GM12875 (cell line): ENCODE measurements at regions not wholly inside any gene's neighbourhood (a gene's known extent, or its start where the extent isn't known, plus 50 kb on each side); places are given as distances from the start of the nearest gene placed in this dataset.
"Not testable (repeated sequence)": the region's sequence is repeated elsewhere in the genome, so short reads cannot be mapped to it uniquely, and the experiment has no call there.

Experiments
- H3K4me3 ChIP-seq: one replicate; pipeline ENCODE4 v1.5.1; 2011; ENCODE audit warnings: low read depth, low read length, control low read depth
- TF ChIP-seq, protein P1 (sequence below): IDR thresholded peaks from 2 replicates; pipeline ENCODE4 v1.5.1; 2011; ENCODE audit warnings: low read depth, mild to moderate bottlenecking, control low read depth, inconsistent platforms, low read length, moderate library complexity, borderline replicate concordance; ENCODE audit not compliant: insufficient read depth

DNA sequence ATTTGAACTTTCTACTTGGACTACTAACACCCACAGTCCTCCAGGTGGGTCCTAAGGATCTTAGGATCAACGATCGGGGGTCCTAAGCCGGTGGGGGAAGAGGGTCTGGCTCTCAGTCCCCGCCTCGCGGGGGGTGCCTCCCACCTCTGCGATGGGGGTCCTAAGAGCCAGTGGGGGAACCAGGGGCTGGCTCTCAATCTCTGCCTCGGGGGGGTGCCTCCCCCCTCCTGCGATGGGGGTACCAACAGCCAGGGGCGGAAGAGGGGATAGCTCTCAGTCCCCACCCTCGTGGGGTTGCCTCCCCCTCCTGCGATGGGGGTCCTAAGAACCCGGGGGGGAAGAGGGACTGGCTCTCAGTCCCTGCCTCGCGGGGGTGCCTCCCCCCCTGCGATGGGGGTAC, 165.3 kb downstream of the ATP6V0E2 start:
- not testable (repeated sequence) for H3K4me3 ChIP-seq

GRCh38 chr7:150042281-150042680, 168.5 kb downstream of the ATP6V0E2 start:
- H3K4me3 ChIP-seq = not testable (repeated sequence)

DNA sequence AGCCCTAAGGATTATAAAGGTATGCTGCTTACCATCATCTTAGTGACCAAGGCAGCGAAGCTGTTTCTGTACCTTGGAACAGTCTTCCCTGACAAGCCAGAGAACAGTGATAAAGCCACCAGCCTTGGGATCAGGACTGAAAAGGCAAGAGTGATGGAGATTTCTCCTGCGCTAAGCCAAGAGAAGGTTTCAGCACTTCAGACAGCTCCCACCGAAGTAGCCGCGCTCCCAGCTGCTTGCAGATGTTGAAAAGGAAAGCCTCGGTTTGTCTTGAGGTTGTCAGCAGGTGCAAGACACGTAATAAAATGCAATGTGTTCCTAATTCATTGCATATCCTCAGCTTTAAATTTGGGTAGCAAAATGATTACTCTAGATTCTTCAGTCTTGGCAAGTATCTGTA, 171.0 kb downstream of the ATP6V0E2 start:
- H3K4me3 ChIP-seq = not testable (repeated sequence)

GRCh38 chr7:150045596-150045995, 171.8 kb downstream of the ATP6V0E2 start:
- H3K4me3 ChIP-seq = not testable (repeated sequence)

DNA sequence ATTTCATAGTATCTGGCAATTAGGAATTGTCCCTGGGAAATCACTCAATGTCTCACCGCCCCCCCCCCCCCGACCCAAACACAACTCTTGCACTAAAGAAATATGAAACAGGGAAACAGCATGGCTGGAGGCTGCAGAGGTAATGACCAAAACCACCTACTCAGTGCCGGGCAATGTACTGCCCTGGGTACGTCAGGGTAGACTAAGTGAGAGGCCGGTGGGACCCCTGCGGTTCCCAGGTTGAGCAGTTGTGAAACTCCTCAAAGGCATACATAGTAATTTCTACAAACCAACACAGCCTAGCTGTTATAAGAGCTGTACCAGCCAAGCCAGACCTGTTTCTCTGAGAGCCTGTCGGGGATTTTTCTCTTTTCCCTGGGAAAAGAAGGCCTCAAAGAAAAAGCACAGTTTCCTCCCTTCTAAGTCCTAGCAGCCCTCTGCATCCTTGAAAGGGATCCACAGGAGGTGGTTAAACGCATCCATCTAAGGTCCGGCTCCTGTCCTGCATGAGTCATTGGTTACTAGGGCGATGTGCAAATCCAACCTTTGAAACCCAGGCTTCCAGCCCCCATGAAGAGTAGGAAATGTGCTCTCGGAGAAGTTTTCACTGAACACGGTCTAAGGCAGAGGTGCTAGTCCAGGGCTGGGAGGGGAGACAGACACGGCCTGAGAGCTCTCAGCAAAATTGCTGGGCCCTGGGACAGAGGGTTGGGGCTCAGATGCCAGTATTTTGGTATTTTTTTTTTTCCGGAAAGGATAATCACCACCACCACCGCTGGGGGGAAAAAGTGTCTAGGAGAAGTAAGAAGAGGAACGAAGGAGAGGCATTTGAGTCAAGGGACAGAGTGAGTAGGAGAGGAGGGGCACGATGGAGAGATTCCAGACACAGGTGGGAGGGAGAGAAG, 172.8 kb downstream of the ATP6V0E2 start:
- H3K4me3 ChIP-seq = not testable (repeated sequence)

- not testable (repeated sequence) for H3K4me3 ChIP-seq
Measured at GRCh38 chr7:150047329-150047728, 173.6 kb downstream of the ATP6V0E2 start.

DNA sequence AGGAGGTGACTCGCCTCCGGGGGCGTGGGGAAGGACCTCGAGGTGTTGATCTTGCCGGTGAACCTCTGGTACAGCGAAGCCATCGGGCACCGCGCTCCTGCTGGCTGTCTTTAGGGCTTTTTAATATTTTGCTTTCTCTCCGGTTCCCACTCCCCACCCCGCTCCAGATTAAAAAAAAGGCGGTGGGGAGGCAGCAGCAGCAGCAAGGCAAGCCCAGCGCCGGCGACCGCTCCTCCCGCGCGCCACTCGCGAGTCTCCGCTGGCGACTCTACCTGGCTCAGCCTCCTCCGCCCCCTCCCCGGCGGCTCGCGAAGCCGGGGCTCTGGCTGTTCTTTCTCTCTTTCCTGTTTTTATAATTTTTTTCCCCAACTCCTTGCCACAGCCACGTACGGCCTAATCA, 174.0 kb downstream of the ATP6V0E2 start:
- H3K4me3 ChIP-seq = not testable (repeated sequence)

DNA sequence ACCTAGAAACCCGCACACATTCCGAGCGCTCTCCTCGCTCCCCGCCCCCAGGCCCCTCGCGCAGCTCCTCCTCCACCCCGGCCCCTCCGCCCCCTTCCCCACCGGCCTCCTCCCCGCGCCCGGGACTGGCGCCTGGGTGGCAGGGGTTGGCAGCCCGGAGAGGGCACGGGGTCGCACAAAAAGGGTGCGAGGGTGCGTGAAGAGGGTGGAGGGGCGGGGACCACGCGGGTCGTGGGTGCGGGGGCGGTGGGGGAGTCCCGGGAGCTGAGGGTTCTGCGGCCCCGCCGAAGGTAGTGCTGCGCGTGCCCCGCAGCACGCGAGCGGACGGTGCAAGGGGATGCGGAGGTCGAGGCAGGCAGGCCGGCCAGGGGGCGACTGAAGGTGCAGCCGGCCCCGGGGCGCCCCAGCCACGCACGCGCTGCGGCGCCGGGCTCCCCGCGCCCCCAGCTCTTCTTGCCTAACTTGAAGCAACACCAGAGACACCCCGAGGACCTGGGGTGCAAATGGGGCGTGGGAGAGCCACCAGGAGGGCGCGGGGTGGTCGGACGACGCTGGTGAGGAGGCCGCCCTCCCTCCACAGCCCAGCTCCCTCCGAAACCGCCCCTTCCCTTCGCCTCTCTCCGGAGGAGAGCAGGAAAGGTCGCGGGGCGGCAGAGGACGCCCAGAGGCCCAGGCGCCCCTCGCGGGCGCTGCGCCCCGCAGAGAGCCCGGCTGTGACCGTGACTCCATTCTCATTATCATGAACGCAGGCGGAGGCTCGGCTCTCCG, 174.7 kb downstream of the ATP6V0E2 start:
- H3K4me3 ChIP-seq = not testable (repeated sequence)

- H3K4me3 ChIP-seq = not testable (repeated sequence)
Measured at GRCh38 chr7:150049012-150049655, 175.4 kb downstream of the ATP6V0E2 start.

- not testable (repeated sequence) for H3K4me3 ChIP-seq
Measured at GRCh38 chr7:150053396-150053795, 179.6 kb downstream of the ATP6V0E2 start.

- not testable (repeated sequence) for H3K4me3 ChIP-seq
Measured at GRCh38 chr7:150054242-150054641, 180.5 kb downstream of the ATP6V0E2 start.

DNA sequence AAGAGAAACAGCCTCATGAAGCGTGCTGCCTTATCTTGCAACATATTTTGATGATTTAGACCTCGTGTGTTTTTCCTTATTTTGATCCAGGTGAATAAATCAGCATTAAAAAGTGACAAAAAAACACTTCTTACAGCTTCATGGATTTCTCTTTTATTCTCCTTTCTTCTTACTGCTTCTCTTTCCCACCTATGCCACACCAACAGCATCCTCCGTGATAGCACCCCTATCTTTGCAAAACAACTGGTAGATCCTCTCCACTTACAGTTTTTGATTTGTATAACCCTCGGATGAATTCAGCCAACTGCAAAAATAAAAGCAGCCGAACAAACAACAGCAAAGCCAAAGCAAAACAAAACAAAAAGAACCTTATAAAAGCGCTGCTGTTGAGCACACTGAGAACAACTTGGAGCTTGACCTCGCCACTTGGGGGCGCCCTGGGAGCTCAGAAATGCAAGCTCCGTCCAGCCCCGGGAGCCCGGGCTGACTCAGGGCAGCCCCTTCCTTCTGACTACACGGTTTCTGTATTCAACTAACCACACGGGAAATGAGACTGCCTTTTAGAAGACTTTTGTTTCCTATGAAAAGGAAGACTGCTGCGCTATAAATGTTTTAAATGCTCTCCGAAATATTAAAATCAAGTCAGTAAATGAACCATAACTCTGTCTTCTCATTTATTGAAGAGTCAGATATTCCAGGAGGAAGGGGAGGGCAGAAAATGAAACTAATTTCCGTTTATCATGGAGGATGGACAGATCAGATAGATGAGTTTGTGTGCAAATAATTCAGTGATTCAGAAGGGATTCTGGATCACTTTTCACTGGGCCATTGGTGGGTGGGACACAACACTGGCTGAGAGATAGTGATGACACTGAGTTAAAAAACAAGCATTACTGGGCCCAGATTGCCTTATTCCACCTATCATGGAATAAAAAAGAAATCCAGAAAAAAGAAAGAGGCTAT, 186.8 kb downstream of the ATP6V0E2 start:
- TF ChIP-seq, protein P1, sequence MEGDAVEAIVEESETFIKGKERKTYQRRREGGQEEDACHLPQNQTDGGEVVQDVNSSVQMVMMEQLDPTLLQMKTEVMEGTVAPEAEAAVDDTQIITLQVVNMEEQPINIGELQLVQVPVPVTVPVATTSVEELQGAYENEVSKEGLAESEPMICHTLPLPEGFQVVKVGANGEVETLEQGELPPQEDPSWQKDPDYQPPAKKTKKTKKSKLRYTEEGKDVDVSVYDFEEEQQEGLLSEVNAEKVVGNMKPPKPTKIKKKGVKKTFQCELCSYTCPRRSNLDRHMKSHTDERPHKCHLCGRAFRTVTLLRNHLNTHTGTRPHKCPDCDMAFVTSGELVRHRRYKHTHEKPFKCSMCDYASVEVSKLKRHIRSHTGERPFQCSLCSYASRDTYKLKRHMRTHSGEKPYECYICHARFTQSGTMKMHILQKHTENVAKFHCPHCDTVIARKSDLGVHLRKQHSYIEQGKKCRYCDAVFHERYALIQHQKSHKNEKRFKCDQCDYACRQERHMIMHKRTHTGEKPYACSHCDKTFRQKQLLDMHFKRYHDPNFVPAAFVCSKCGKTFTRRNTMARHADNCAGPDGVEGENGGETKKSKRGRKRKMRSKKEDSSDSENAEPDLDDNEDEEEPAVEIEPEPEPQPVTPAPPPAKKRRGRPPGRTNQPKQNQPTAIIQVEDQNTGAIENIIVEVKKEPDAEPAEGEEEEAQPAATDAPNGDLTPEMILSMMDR = peak; percentile 30; the same call in 1 of the 2 replicates
- H3K4me3 ChIP-seq = not testable (repeated sequence)

DNA sequence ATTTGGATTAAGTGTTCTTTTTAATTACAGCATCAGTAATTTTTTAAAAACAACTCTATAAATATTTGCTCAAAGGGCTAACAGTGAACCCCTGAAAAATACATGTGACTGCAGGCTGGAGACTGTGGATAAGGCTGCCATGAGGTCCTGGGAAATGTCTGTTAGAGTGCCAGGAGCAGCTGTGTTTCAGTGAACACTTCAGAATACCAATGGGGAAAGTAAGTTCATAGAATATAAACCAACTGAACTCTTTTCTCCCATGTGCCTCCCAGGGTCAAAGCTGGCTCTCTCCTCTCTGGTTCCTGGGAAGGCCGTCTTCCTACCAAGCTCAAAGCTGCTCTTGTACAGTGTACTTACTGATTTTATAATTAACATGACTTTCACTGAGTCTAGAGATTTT, 189.4 kb downstream of the ATP6V0E2 start:
- H3K4me3 ChIP-seq = not testable (repeated sequence)

- H3K4me3 ChIP-seq = not testable (repeated sequence)
Measured at GRCh38 chr7:150069555-150070313, 196.0 kb downstream of the ATP6V0E2 start.

DNA sequence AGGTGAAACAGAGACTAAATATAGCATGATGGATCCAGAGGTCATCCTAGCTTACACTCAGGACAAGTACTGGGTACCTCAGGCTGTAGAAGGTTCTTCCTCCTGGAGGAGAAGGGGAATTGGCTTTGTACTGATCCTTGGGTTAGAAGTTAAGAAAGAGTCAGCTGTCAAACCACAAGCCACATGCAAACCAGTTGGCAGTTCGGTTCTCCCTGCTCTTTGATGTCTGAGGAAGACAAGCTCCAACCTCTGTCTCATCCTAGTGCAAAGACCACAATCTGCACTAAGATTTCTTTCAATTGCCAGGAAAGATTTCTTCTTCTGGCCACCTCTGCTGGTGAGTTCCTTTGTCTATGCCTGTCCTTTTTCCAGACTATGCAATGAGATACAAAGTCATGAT, 203.8 kb downstream of the ATP6V0E2 start:
- H3K4me3 ChIP-seq = not testable (repeated sequence)

DNA sequence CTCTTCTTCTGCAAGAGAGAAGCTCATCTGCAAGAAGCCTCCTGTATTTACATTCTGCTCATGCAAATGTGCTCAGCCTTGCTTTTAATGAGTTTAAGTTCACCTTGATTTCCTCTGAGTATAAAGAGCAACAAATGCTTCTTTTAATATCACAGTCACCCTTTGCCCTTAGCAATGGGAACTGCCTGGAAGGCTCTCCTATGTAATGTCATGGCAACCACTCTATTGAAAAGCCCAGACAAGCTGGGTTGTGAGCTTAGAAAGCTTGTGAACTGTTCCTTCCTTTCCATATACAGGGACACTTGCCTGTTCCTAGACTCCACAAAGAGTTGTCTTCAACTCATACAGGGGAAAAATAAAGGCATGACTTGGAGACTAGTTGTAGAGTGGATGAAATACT, 208.1 kb downstream of the ATP6V0E2 start:
- not testable (repeated sequence) for H3K4me3 ChIP-seq

GRCh38 chr7:150084724-150085123, 211.0 kb downstream of the ATP6V0E2 start:
- H3K4me3 ChIP-seq = not testable (repeated sequence)

DNA sequence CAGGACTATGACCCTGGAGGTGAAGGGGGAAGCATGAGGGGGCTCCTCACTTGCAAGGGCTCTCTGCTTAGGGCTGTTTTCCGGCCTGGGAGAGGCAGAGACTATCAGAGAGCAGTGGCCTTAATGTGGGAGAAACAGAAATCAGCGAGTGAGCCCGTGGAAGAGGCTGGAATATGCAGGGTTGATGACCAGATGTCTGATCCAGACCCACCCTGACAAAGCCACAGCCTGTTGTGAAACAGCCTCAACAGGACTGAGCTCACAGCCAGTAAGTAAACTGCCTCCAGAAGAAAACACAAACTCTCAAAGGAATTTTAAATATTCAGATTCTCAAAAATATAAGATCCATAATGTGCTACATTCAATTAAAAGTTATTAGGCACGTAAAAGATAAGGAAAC, 213.7 kb downstream of the ATP6V0E2 start:
- H3K4me3 ChIP-seq = not testable (repeated sequence)
